GM18502 (cell line): ENCODE measurements at regions not wholly inside any gene's neighbourhood (a gene's known extent, or its start where the extent isn't known, plus 50 kb on each side); places are given as distances from the start of the nearest gene placed in this dataset.
"Not testable (repeated sequence)": the region's sequence is repeated elsewhere in the genome, so short reads cannot be mapped to it uniquely, and the experiment has no call there.

Source experiments
- ATAC-seq: cut with Tn5 transposase; IDR thresholded peaks from one replicate; pipeline ENCODE4 v1.9.1; 2021; ENCODE audit warnings: mild to moderate bottlenecking; ENCODE audit not compliant: unreplicated experiment, poor library complexity

DNA sequence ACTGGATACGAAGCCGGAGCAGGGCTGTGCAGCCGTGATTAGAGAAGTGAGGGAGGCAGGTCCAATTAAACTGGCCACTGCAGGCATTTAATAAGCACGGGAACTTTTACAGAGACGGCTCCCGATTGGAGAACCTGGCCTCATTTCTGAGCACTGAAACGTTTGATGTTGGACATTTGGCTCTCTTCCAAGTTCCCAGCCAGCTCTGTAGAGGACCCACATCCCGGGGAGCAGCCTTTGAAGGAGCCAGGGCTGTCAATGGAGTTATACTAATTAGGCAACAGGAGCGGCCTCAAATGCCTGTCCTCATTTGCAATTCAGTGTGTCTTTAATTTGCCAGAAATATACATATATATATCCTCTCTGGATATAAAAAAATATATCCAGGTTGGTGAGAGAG is 499.4 kb upstream of the C16orf82 start:
- no peak for ATAC-seq

DNA sequence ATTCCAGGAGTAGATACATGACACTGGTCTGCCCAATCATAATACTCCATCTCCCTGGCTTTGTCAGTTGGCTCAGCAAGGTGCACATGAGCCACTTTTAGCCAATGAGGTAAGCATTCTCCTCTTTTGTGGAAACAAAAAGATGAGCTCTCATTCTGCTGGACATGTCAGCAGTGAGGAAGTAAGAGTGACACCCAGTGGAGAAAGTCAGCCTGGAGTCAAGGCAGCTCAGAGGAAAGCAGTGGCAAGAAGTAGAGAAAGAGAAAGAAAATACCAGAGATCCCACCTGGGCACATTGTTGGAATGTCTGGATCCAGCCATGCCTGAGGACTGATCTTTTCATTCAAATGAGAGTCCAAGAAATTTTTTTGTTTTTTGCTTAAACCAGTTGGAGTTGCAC is 496.9 kb upstream of the C16orf82 start:
- no peak for ATAC-seq

DNA sequence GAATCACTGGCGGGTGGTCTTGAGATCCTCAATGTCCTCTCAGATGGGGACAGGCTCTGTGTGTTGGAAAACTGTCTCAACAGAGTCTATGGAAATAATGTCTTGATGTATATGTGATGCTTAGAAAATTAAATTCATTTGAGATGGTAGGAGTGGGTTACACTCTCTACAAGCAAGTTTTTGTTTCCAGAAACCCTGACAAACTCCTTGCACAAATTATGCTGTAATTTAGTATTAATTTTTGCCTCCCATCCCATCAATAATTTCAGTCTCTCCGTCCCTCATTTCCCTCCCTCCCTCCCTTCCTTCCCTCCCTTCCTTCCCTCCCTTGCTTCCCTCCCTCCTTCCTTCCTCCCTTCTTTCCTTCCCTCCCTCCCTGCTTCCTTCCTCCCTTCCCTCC is 488.0 kb upstream of the C16orf82 start:
- ATAC-seq, result no peak

DNA sequence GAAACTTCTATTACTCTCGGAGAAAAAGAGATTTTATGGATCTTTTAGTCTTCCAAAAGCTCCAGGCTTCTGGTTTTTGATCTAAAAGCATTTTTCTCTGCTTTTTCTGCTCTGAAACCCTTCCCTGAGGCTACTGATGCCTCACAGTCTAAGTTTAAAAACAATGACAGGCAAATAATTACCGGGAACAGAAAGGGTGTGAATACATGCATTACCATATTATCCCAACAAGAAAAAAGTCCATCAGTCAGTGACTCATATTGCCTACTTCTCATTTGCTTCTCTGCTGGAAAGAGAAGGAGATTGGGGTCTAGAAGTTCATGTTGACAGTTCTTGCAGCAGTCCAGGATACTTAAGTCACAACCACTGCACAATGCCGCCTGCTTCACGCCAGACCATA is 482.9 kb upstream of the C16orf82 start:
- no peak for ATAC-seq

DNA sequence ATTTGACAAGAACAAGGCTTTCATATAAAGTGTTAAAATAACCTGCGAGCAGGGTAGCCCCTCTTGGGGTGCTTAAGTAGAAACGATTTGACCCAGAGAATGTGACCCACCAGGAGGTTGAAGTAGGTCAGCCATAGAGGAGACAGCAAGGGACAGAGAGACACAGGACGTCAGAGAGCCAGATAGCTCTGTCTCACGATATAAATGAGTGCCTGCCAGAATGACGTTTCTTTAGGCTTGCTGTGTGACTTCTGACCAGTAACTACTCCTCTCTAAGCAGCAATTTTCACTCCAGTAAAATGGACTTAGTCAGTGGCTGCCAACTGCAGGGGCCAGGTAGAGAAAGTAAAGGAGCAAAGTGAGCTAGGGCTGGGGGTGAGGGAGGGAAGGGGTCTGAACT is 473.0 kb upstream of the C16orf82 start:
- no peak for ATAC-seq

DNA sequence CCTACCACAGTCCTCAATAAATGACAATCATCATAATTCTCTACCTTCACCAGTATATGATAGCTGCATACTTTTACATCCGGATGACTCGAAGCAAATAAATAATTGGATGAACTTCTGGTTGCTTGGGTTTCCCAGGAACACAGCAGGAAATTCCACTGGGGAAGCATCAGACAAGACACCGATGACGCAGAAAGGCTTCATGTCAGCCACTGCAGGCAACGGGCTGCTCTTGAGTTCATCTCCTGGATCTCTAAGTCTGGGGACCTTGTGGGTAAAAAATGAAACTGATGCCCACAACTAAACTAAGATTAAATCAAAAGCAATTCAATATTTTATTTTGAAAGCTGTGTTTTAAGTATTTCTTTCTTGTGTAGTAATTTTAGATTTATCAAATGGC is 472.1 kb upstream of the C16orf82 start:
- ATAC-seq, result no peak

DNA sequence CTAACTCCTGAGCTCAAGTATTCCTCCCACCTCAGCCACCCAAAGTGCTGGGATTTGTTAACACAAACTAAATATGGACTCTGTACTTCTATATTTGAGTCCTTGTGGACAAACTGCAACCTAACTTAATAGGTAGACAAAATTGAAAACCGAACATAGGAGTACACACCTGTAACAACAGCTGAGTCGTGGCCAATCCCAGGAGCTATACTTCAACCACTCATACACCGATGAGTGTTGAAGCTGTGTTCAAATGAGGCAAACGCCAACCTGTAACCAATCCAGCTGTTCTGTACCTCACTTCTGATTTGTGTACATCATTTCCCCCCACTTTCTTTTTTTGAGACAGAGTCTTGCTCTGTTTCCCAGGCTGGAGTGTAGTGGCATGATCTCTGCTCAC is 471.5 kb upstream of the C16orf82 start:
- no peak for ATAC-seq

DNA sequence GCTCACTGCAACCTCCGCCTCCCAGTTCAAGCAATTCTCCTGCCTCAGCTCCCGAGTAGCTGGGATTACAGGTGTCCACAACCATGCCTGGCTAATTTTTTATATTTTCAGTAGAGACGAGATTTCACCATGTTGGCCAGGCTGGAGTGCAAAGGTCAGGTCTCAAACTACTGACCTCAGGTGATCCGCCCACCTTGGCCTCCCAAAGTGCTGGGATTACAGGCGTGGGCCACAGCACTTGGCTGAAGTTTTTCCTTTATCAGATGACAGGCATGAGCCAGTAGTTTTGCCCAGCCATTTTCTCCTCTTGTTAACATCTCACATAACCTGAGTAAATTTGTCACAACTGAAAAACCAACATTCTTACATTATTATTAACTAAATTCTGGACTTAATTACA is 470.7 kb upstream of the C16orf82 start:
- ATAC-seq, result not testable (repeated sequence)

DNA sequence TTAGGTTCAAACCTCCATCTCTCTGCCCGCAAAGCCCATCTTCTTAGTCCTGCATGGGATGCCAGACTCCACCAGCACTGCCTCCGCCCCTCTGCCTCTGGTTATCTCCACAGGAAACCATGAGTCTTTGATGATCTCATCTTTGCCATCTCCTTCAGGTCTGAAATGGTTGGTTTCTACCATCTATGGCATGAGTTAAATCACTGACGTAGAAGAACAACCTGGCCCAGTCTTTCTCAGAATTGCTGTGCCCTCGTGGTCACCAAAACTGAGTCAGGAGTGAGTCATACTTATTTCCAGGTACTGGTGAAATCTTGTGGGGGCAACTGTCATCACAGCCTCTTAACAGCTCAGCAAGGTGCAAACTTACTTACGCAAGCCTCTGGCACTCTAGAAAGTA is 468.7 kb upstream of the C16orf82 start:
- no peak for ATAC-seq

DNA sequence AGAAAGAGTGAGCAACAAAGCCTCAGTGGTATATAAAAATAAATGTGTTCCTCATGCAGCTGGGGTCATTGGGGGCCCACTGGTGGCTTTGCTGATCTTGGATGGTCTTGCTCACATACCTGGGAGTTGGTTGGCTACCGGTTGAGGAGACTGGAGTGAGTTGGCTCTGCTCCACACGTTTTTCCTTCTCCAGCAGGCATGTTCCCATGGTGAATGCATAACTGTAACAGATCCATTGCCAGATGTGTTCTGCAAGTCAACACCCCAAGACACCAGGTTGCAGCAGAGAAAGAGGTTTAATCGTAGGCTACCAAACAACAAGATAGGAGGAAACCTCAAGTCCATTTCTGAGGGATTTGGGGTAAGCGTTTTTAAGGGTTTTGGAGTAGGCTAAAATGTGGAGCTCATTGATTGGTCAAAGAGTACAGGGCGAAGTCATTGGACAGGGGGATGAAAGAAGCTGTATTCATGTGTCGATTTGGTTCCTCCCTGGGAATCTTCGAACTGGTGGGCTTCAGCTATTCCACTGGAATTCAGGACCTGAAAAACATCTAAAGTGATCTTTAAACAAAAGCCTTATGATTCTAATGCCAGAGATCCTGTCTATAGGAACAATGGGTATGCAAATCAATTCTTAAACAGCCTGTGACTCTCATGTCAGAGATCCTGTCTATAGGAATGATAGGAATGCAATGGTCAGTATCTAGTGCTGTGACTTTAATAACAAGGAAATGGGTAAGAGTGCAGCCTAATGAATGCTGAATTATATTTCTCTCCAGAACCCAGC is 467.5 kb upstream of the C16orf82 start:
- no peak for ATAC-seq

DNA sequence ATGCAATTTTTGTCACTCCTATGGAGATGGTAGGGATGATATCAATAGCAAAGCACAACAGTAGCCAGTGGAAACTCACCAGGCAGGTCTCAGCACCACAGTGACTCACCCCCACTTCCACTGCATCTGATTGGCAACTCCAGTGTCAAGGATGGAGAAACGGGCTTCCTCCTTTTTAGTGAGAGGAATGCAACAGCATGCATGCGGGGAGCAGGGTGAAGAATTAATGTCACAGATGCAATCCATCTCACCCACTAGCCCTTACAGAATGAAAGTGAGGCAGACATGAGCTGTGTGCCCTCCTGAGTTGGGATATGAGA is 467.0 kb upstream of the C16orf82 start:
- ATAC-seq, result no peak

DNA sequence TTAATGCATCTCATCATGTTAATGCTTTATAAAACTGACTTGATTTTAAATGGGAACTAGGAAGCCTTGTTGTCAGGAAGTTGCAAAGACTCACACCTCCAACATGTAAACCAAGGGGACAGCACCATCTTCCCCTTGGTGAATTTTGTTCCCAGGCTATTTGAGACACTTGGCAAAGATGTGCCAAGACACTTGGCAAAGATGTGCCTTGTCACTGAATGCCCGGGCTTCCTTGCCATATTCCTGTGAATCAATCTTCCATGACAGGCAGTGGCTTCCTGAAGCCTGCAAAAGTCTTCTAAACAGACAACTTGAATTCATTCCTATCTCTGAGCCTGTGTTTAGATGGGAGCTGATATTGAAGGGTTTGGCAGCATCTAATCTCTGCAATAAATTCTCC is 465.4 kb upstream of the C16orf82 start:
- ATAC-seq, result no peak

DNA sequence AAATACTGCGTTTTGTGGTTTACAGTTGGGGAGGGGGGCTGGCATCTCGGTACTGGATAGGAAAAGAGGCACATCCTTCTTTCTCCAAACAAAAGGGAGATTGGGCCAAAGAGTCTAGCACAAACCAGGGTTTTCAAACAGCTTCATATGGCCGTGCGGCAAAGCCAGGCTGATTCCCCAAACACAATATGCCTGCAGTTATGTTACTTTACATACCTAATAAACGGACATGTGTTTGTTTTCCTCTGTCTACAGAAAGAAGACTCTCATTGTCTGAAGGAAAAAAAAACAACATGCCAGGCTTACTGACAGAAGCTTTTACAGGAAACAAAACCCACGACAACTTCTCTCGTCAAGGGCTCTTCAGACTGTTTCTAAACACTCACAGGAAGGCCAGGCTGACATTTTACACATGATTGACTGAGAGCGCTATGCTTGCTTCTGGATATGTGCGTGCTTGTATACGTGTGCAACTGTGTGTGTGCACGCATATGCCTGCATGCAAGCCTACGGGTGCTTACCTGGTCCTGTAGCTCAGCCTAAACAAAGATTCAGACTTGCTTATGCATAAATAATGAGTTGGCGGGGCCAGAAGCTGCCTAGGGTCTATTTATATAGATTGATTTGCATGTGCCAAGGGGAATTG is 461.0 kb upstream of the C16orf82 start:
- no peak for ATAC-seq

DNA sequence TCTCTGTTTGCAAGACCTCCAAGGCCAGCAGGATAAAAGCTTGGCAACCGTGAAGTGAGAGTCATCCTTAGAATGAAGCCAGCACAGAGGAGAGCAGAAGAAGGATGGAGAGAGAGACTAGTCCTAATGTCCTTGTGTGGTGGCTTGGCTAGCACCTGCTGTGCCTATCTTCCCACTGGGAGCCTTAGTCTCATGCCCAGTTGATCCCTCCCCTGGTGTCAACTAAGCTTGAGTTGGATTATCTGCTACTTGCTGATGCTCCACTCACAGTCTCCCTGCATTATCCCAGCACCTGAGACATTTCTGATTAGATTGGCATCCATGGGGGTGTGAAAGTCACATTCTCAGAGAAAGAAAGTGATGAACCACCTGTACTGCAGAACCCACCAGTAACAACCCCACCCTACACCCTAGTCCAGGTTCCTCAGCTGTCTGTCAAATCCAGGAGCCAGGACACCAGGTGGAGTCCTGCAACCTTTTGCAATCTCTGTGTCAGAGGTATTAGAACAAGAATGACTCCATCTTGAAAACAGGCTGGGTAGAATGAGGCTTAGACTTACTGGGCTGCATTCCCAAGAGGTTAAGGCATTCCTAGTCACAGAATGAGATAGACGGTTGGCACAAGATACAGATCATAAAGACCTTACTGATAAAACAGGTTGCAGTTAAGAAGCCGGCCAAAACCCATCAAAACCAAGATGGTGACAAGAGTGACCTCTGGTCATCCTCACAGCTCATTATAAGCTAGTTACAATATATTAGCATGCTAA is 460.2 kb upstream of the C16orf82 start:
- no peak for ATAC-seq

DNA sequence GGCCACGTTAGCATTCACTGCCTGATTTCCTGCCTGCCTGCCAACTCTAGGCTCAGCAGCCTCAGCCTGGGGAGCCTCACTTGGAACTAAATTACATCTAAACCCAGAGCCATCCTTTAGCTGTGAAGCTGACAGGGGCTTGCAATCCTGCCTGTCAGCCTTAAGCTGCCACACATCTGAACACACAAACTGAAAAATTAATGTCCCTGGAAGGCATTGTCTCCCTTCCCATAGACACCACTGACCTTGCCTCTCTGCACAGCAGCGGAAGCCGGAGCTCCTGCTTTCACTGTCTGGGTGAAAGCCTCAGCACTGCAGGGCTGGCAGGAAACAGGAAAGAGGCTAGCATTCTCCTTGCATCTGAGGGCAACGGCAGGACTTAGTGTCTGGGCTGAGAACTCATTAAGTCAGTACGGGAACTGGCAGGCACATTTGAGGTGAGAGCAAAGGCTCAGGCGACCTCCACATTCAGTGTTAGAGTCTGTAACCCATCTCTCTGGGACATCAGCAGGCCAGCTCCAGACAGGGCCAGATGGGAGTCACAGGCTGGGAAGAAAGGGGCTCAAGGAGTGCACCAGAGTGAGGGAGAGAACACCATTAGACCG is 452.4 kb upstream of the C16orf82 start:
- ATAC-seq, result no peak

DNA sequence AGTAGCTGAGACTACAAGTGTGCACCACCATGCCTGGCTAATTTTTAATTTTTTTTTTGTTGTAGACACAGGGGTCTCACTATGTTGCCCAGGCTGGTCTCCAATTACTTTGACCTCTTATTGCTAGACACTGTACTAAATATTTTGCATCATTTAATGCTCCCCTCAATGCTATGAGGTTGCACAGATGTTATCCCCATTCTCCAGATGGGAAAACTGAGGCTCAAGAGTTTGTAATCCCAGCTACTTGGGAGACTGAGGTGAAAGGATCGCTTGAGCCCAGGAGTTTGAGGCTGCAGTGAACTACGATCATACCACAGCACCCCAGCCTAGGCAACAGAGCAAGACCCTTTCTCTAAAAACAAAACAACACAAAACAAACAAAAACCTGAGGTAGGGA is 443.3 kb upstream of the C16orf82 start:
- no peak for ATAC-seq

DNA sequence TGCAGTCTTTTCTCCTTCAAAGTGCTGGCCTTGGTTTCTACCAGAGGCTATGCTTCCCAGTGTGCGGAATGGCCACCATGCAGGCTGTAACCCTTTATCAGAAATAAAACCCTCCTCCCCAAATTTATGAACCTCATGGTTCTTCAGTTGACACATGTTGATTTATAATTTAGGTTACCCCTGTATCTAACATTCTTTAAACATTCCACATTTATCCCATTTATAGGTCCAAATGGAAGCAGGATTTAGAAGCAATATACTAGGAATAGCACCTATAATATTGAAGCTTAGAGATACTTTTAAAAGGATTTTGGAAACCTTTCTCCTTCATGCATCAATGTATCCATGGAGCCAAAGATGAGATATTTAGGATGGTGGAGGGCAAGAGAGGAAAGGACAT is 438.8 kb upstream of the C16orf82 start:
- no peak for ATAC-seq

DNA sequence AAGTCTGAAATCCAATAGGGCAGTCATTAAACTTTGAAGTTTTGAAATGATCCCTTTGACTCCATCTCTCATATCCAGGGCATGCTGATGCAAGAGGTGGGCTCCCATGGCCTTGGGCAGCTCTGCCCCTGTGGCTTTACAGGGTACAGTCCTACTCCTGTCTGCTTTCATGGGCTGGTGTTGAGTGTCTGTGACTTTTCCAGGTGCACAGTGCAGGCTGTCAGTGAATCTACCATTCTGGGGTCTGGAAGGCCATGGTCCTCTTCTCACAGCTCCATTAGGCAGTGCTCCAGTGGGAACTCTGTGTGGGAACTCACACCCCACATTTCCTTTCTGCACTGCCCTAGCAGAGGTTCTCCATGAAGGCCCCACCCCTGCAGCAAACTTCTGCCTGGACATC is 435.4 kb upstream of the C16orf82 start:
- not testable (repeated sequence) for ATAC-seq

DNA sequence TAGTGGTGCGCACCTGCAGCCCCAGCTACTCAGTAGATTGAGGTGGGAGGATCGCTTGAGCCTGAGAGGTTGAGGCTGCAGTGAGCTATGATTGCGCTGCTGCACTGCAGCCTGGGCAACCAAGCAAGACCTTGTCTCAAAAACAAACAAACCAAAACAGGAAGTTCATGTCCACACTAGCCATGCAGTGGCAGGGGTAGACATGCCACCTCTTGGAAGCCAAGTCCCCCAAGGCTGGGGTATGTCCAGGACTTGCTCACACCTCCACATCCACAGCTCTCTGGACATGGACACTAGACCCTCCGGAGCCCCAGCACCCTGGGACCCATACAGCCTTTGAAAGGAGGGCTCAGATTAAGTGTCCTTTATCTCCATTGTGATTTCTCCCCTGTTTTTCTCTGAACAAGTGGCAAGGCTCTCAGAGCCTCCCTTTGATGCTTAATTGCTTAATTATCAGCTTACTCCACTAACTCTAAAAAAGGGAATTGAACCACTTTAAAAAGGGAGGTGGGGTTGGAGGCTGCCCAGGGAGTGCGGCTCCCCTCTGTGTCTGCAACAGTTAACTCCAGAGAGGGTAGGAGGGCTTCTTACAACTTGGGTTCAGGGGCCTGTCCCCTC is 424.6 kb upstream of the C16orf82 start:
- ATAC-seq, result no peak

DNA sequence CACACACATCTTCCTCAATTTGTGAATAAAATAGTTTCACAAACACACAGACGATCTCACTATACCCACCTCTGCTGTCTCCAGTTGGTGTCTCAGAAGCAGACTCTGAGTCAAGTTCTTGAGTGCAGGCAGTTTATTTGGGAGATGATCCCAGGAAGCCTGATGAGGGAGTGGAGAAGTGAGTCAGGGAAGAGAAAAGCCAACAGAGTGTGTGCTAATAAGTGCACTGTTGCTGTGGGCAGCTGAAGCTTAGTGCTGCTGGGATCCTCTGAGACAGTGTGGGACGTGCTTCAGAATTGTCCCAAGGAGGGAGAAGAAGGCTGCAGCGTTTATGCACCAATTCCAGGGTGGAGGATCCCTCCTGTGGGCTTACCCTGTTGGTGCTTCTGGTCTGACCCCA is 423.2 kb upstream of the C16orf82 start:
- ATAC-seq, result no peak
